HCT116 (cell line): ENCODE measurements at regions not wholly inside any gene's neighbourhood (a gene's known extent, or its start where the extent isn't known, plus 50 kb on each side); places are given as distances from the start of the nearest gene placed in this dataset.

Experiments
- ATAC-seq: fragments of 200-7000 bp; cut with Tn5 transposase; 2 replicates; pipeline ENCODE4 v1.9.1; 2020; ENCODE audit warnings: mild to moderate bottlenecking, moderate library complexity
- BruUV-seq: library from RNA; stranded (reverse); fragments of 400-500 nt; replicated peaks from 2 replicates; lab custom pipeline; 2021; lab: Mats Ljungman, UMichigan
- CTCF ChIA-PET: fragments of 300-600 bp; sonication (Branson Sonifier 250); formaldehyde crosslinking; loops from one replicate; lab custom pipeline; 2021; ENCODE audit warnings: antibody characterized with exemption; lab: Charles Lee
- POLR2A ChIA-PET: fragments of 300-600, 350-600 bp; sonication (Branson Sonifier 250); formaldehyde crosslinking; loops from one replicate; lab custom pipeline; 2021; ENCODE audit warnings: antibody characterized with exemption; lab: Charles Lee
- RAD21 ChIA-PET, 2 experiments: fragments of 300-600 bp; sonication (Branson Sonifier 250); formaldehyde crosslinking; loops; one replicate each; lab custom pipeline; 2023; ENCODE audit warnings: low total read pairs in 2 of 2; ENCODE audit not compliant: uncharacterized antibody in 2 of 2, unreplicated experiment in 2 of 2, low non-redundant PET in 1 of 2; lab: Charles Lee
- DNase-seq: peaks from one replicate; pipeline ENCODE4 v3.0.0-alpha.2; 2010; ENCODE audit warnings: low read depth, low spot score
- H2AFZ ChIP-seq: fragments of 200-600 bp; shearing (Covaris generic), sonication (generic); 2 replicates; pipeline ENCODE4 v1.6.1; 2017; ENCODE audit warnings: low read depth, mixed run types, mixed read lengths, antibody characterized with exemption, low read length; ENCODE audit not compliant: poor library complexity, severe bottlenecking
- H3K27ac ChIP-seq: 2 replicates; pipeline ENCODE4 v1.5.1; 2012; ENCODE audit warnings: low read depth, low read length
- H3K27me3 ChIP-seq: fragments of 200-600 bp; sonication (generic); 2 replicates; pipeline ENCODE4 v1.6.1; 2016; ENCODE audit warnings: mixed run types, low read length, mixed read lengths; ENCODE audit not compliant: insufficient read depth
- H3K36me3 ChIP-seq, 2 experiments: fragments of 200-500 bp in 1 of 2; fragments of 200-600 bp in 1 of 2; sonication (Bioruptor generic) in 1 of 2; sonication (generic) in 1 of 2; 2 replicates each; pipeline versions ENCODE4 v1.5.1 to v1.6.1; 2014 to 2016; ENCODE audit warnings: low read length in 2 of 2, inconsistent platforms in 1 of 2, mixed read lengths in 1 of 2, mixed run types in 1 of 2; ENCODE audit not compliant: insufficient read depth in 2 of 2, control insufficient read depth in 1 of 2
- H3K4me1 ChIP-seq, 2 experiments: fragments of 200-600 bp in 1 of 2; sonication (generic) in 1 of 2; 2 replicates each; pipeline versions ENCODE4 v1.5.1 to v1.6.1; 2012 to 2017; ENCODE audit warnings: low read length in 2 of 2, inconsistent platforms in 1 of 2, mild to moderate bottlenecking in 1 of 2, mixed read lengths in 1 of 2, mixed run types in 1 of 2, moderate library complexity in 1 of 2; ENCODE audit not compliant: insufficient read depth in 2 of 2, control insufficient read depth in 1 of 2
- H3K4me2 ChIP-seq: fragments of 200-600 bp; sonication (generic); 2 replicates; pipeline ENCODE4 v1.6.1; 2017; ENCODE audit warnings: mixed run types, low read length, mixed read lengths
- H3K4me3 ChIP-seq, 2 experiments: fragments of 200-600 bp in 1 of 2; sonication (generic) in 1 of 2; replicated peaks in 1 of 2; 2 replicates each; pipeline ENCODE4 v1.5.1; 2011 to 2016; ENCODE audit warnings: low read length in 2 of 2, control low read depth in 1 of 2, low read depth in 1 of 2, mild to moderate bottlenecking in 1 of 2, mixed read lengths in 1 of 2, mixed run types in 1 of 2
- H3K79me2 ChIP-seq: fragments of 200-600 bp; sonication (generic); 2 replicates; pipeline ENCODE4 v1.6.1; 2017; ENCODE audit warnings: mild to moderate bottlenecking, mixed run types, low read length, moderate library complexity, mixed read lengths; ENCODE audit not compliant: insufficient read depth
- H3K9ac ChIP-seq: fragments of 200-600 bp; sonication (generic); 2 replicates; pipeline ENCODE4 v1.6.1; 2016; ENCODE audit warnings: low read length, mixed read lengths
- H3K9me2 ChIP-seq: fragments of 200-600 bp; sonication (generic), shearing (Covaris generic); 2 replicates; pipeline ENCODE4 v1.6.1; 2017; ENCODE audit warnings: mixed run types, mild to moderate bottlenecking, moderate library complexity; ENCODE audit not compliant: insufficient read depth
- H3K9me3 ChIP-seq, 2 experiments: fragments of 200-500 bp in 1 of 2; fragments of 200-600 bp in 1 of 2; sonication (Bioruptor generic) in 1 of 2; sonication (generic) in 1 of 2; 2 replicates each; pipeline ENCODE4 v1.6.1; 2014 to 2017; ENCODE audit warnings: low read length in 2 of 2, mixed read lengths in 2 of 2, inconsistent platforms in 1 of 2, low read depth in 1 of 2, mild to moderate bottlenecking in 1 of 2, mixed run types in 1 of 2, moderate library complexity in 1 of 2; ENCODE audit not compliant: control insufficient read depth in 1 of 2, insufficient read depth in 1 of 2
- H4K20me1 ChIP-seq: fragments of 200-600 bp; sonication (generic), shearing (Covaris generic); 2 replicates; pipeline ENCODE4 v1.6.1; 2017; ENCODE audit warnings: mixed run types, mild to moderate bottlenecking, moderate library complexity; ENCODE audit not compliant: insufficient read depth
- CBX3 ChIP-seq: IDR thresholded peaks from 2 replicates; pipeline ENCODE4 v1.6.1; 2012; ENCODE audit warnings: low read depth
- CEBPB ChIP-seq: IDR thresholded peaks from 2 replicates; pipeline ENCODE4 v1.6.1; 2012; ENCODE audit warnings: low read depth
- ELF1 ChIP-seq: IDR thresholded peaks from 2 replicates; pipeline ENCODE4 v1.6.1; 2012; ENCODE audit warnings: low read depth, borderline replicate concordance
- EZH2 ChIP-seq: fragments of 200-600 bp; sonication (generic); IDR thresholded peaks from 2 replicates; pipeline ENCODE4 v1.6.1; 2017; ENCODE audit warnings: antibody characterized with exemption, mixed run types
- FOSL1 ChIP-seq: IDR thresholded peaks from 2 replicates; pipeline ENCODE4 v1.6.1; 2012; ENCODE audit warnings: low read depth
- POLR2A ChIP-seq: IDR thresholded peaks from 2 replicates; pipeline ENCODE4 v1.7.0; 2011; ENCODE audit warnings: borderline replicate concordance; ENCODE audit not compliant: insufficient read depth, insufficient read length; ENCODE audit errors: extremely low read depth
- REST ChIP-seq: IDR thresholded peaks from 2 replicates; pipeline ENCODE4 v1.6.1; 2012; ENCODE audit warnings: low read depth
- SP1 ChIP-seq: IDR thresholded peaks from 2 replicates; pipeline ENCODE4 v1.6.1; 2012; ENCODE audit warnings: low read depth
- SRF ChIP-seq: IDR thresholded peaks from 2 replicates; pipeline ENCODE4 v1.6.1; 2012; ENCODE audit warnings: low read depth
- intact Hi-C: fragments of 100-400 bp; cut with micrococcal nuclease; formaldehyde crosslinking; loops from 2 replicates; pipeline ENCODE4 v1.10.0; 2022
- TF ChIP-seq, protein P1 (sequence below): IDR thresholded peaks from 2 replicates; pipeline ENCODE4 v1.6.1; 2012
- TF ChIP-seq, protein P2 (sequence below): IDR thresholded peaks from 2 replicates; pipeline ENCODE4 v1.6.1; 2011; ENCODE audit warnings: mild to moderate bottlenecking, low read length, moderate library complexity; ENCODE audit not compliant: insufficient replicate concordance; ENCODE audit errors: extremely low read depth
- TF ChIP-seq, protein P3 (sequence below): IDR thresholded peaks from 2 replicates; pipeline ENCODE4 v1.6.1; 2012

DNA sequence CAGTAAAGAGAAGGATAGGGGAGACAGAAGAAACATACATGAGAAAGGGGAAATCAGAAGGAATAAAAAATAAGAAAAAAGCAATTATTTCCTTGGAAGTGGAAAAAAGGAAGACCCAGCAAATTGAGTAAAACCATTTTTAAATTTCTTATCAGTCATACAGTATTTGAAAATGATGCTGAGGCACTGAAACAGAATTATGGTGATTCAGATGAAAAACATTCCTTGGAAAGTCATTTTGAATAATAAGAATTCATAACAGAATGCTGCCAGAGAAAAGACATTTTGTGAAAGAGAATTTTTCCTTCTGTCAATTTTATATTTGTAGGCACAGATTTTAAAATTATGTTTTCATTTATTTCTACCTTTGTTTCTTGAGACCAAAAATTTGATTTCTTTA is 895.5 kb upstream of the EPHA5 start:
- TF ChIP-seq, protein P1, sequence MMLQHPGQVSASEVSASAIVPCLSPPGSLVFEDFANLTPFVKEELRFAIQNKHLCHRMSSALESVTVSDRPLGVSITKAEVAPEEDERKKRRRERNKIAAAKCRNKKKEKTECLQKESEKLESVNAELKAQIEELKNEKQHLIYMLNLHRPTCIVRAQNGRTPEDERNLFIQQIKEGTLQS = no peak
- no peak for TF ChIP-seq CEBPB
- no peak for TF ChIP-seq SP1
- TF ChIP-seq, protein P2, sequence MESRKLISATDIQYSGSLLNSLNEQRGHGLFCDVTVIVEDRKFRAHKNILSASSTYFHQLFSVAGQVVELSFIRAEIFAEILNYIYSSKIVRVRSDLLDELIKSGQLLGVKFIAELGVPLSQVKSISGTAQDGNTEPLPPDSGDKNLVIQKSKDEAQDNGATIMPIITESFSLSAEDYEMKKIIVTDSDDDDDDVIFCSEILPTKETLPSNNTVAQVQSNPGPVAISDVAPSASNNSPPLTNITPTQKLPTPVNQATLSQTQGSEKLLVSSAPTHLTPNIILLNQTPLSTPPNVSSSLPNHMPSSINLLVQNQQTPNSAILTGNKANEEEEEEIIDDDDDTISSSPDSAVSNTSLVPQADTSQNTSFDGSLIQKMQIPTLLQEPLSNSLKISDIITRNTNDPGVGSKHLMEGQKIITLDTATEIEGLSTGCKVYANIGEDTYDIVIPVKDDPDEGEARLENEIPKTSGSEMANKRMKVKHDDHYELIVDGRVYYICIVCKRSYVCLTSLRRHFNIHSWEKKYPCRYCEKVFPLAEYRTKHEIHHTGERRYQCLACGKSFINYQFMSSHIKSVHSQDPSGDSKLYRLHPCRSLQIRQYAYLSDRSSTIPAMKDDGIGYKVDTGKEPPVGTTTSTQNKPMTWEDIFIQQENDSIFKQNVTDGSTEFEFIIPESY = no peak
- TF ChIP-seq EZH2 = no peak
- no peak for TF ChIP-seq REST
- TF ChIP-seq POLR2A = no peak
- TF ChIP-seq, protein P3, sequence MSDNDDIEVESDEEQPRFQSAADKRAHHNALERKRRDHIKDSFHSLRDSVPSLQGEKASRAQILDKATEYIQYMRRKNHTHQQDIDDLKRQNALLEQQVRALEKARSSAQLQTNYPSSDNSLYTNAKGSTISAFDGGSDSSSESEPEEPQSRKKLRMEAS = no peak
- TF ChIP-seq SRF = no peak
- no peak for TF ChIP-seq ELF1
- no peak for TF ChIP-seq FOSL1
- no peak for TF ChIP-seq CBX3
- TF ChIP-seq, all 23 proteins: peak for 0
- DNase-seq (no peak), ATAC-seq (no peak)
- H2AFZ ChIP-seq = no peak overlapping the region
- no peak overlapping the region for H3K9ac ChIP-seq
- no peak overlapping the region for H3K4me2 ChIP-seq
- H3K4me3 ChIP-seq = no peak overlapping the region
- no peak overlapping the region for H3K27ac ChIP-seq
- H3K27me3 ChIP-seq = no peaks in the 10 kb centered on the region
- H3K9me2 ChIP-seq = no peaks in the 10 kb centered on the region
- no peaks in the 10 kb centered on the region for H4K20me1 ChIP-seq
- H3K36me3 ChIP-seq = no peaks in the 10 kb centered on the region
- H3K79me2 ChIP-seq = no peaks in the 10 kb centered on the region
- CTCF ChIA-PET = no interaction called here
- no peaks in the 10 kb centered on the region for H3K4me1 ChIP-seq
- RAD21 ChIA-PET = no interaction called here
- BruUV-seq = no TSS peak
- peaks cover 5 to 9% of the 10 kb centered on the region in 2 experiments; a peak in 2 of 4 replicates for H3K9me3 ChIP-seq
- intact Hi-C loops = no loop called here
- POLR2A ChIA-PET = no interaction called here
